Left lung (tissue), 4 donors: ENCODE measurements at regions not wholly inside any gene's neighbourhood (a gene's known extent, or its start where the extent isn't known, plus 50 kb on each side); places are given as distances from the start of the nearest gene placed in this dataset.
"Not testable (repeated sequence)": the region's sequence is repeated elsewhere in the genome, so short reads cannot be mapped to it uniquely, and the experiment has no call there.

Experiments
- ATAC-seq: fragments of 200-7000 bp; cut with Tn5 transposase; one replicate; pipeline ENCODE4 v1.9.1; 2020; ENCODE audit warnings: moderate library complexity
- DNase-seq, 4 donors: peaks; one replicate each; pipeline ENCODE4 v3.0.0-alpha.2; 2013 to 2020
- H3K27ac ChIP-seq, 2 donors: fragments of 200-600 bp; sonication (generic) in 1 of 2; one replicate each; pipeline versions ENCODE4 v1.5.0 to v1.8.0; 2020 to 2021
- H3K27me3 ChIP-seq, 2 donors: fragments of 200-600 bp; sonication (generic) in 1 of 2; one replicate each; pipeline versions ENCODE4 v1.5.0 to v1.8.0; 2020 to 2021
- H3K36me3 ChIP-seq, 2 donors: fragments of 200-600 bp; sonication (generic) in 1 of 2; one replicate each; pipeline versions ENCODE4 v1.5.0 to v1.8.0; 2020 to 2021
- H3K4me1 ChIP-seq, 2 donors: fragments of 200-600 bp; one replicate each; pipeline ENCODE4 v1.8.0; 2021
- H3K4me3 ChIP-seq, 2 donors: fragments of 200-600 bp; sonication (generic) in 1 of 2; one replicate each; pipeline versions ENCODE4 v1.5.0 to v1.8.0; 2020 to 2021; ENCODE audit warnings: mild to moderate bottlenecking in 1 of 2
- H3K9me3 ChIP-seq, 2 donors: fragments of 200-600 bp; sonication (generic) in 1 of 2; one replicate each; pipeline versions ENCODE4 v1.5.0 to v1.8.0; 2020 to 2021
- CTCF ChIP-seq, 2 donors: fragments of 200-600 bp; sonication (generic) in 1 of 2; IDR thresholded peaks; one replicate each; pipeline versions ENCODE4 v1.5.0 to v1.8.0; 2021; ENCODE audit warnings: antibody characterized with exemption in 2 of 2
- intact Hi-C, 2 donors: fragments of 100-400 bp; cut with DNase I; formaldehyde crosslinking; loops; one replicate each; pipeline versions ENCODE4 v1.11.2 to v1.14.2; 2022
- donor health status: DM: no; HTN: yes; CAD: no.
- donor health status: DM: no; HTN: no; CAD: no.

DNA sequence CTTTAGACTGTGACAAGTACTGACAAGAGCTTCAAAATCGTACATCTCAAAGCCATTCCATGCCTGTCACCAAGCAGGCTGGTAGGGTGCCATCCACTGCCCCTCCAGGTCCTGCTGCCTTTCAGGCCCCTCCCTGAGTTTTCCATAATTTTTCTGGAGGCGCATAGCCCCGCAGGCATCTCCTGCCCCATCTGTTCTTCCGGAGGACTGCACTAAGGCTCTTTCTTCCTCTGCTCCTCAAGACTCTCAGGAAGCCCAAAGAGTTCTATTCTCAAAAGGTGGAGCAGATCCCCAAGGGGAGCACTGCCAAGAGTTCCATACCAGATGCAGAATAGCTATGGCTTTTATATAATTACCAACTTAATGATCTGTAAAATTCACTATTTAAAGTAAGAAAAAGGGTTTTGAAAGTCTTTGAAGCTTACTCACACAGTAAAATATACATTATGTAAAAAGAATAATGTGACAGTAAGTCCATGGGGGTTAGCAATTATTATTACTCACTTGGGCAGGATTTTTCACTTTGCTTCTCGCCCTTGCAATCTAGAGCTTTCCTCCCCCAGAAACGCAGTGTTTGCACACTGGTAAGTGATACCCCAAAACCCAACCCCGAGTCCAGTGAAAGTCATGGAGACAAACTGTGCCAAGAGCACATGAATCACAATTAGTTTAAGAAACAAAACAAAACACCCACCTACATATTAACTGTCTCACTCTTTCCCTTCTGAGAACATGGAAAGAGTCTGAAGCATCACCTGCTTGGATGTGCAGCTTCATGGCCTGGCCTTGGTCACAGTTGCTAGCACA, 114.1 kb upstream of the DAPK1 start:
- intact Hi-C loops: no loop called here
- ATAC-seq: no peak
- no peak for TF ChIP-seq CTCF (IDR thresholded peaks at IDR 0.05)
- Histone ChIP-seq H3K36me3 (no peaks in the 10 kb centered on the region), H3K4me1 (peaks cover 8% of the 10 kb centered on the region in 2 donors), H3K27ac (no peak overlapping the region), H3K27me3 (no peaks in the 10 kb centered on the region), H3K4me3 (no peak overlapping the region), H3K9me3 (no peaks in the 10 kb centered on the region)
- no peak for DNase-seq

DNA sequence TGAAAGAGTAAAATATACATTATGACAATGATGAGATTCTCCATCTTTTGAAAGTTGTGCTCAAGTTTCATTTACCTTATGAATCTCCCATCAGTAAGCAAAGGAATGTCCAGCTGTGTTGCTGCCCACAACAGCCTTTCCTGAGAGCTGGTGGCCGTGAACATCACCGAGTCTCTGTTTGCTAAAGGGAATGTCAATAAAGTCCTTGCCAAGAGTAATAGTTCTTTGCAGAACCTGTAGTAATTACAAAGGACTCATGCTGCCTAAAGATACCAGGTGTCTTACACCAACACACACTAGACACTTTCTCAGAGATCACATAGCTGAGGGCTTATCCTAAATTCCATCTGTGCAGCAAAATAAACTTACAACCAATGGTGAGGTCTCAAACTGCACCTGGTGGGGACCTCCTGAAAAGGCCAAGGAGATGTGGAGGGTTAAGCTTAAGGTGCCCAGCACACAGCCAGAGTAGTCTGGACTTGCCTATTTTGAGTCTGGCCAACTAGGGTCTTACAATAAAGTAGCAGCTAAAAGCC, 111.1 kb upstream of the DAPK1 start:
- intact Hi-C loops: no loop called here
- Histone ChIP-seq H3K27me3 (no peaks in the 10 kb centered on the region), H3K4me3 (no peak overlapping the region), H3K36me3 (no peaks in the 10 kb centered on the region), H3K9me3 (no peaks in the 10 kb centered on the region), H3K27ac (no peak overlapping the region), H3K4me1 (peaks cover under 1 to 3% of the 10 kb centered on the region in 2 donors)
- no peak for TF ChIP-seq CTCF (IDR thresholded peaks at IDR 0.05)
- DNase-seq (no peak), ATAC-seq (peak; percentile 54)

DNA sequence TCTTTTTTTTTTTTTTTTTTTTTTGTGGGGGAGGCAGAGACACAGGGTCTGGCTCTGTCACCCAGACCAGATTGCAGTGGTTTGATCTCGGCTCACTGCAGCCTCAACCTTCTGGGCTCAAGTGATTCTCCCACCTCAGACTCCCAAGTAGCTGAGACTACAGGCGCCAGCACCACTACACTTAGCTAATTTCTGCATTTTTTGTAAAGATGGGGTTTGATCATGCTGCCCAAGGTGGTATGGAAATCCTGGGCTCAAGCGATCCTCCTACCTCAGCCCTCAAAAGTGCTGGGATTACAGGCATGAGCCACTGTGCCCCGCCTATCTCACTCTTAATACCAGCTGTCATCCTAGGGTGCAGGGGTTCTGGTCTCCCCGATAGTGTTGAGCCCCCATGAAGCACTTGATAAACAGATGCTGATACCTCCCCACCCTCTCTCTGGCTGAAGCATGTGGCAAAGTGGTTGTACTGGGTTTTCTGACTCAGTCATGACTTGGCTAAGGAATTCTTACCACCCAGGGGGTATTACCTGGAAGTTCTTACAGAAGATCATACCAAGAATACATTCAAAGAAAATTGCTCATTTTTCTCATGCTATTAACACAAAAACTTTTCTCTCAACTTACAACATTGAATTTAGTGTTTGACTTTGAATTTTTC, 110.2 kb upstream of the DAPK1 start:
- ATAC-seq (no peak), DNase-seq (no peak)
- intact Hi-C loops: no loop called here
- no peak for TF ChIP-seq CTCF (IDR thresholded peaks at IDR 0.05)
- Histone ChIP-seq H3K27ac (no peak overlapping the region), H3K9me3 (no peaks in the 10 kb centered on the region), H3K27me3 (no peaks in the 10 kb centered on the region), H3K36me3 (no peaks in the 10 kb centered on the region), H3K4me3 (no peak overlapping the region), H3K4me1 (no peaks in the 10 kb centered on the region)

GRCh38 chr9:87388708-87389107, 109.0 kb upstream of the DAPK1 start:
- H3K36me3 ChIP-seq, H3K27me3 ChIP-seq, H3K9me3 ChIP-seq, H3K27ac ChIP-seq, H3K4me1 ChIP-seq, intact Hi-C loops, DNase-seq, ATAC-seq, H3K4me3 ChIP-seq: not testable (repeated sequence)

DNA sequence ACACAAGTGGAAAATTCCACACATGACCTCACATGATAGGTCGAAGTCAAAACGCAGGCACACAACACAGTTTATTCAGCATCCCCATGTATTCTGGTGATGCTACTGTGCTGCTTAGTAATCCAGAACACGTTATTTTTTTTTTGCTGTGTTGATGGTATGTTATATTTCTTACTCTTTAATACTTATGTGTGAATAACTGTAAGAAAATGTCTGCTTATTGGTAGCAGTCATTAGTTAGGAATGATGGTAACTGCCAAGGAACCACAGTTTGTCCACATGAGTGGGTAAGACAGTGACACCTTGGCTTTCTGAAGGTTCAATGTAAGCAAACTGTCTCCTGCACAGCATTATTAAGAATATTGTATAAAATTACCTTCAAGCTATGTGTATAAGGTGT, 107.7 kb upstream of the DAPK1 start:
- Histone ChIP-seq H3K9me3 (peaks cover 0 to 6% of the 10 kb centered on the region in 2 donors), H3K27ac (no peak overlapping the region), H3K36me3 (no peaks in the 10 kb centered on the region), H3K4me3 (no peak overlapping the region), H3K27me3 (no peaks in the 10 kb centered on the region), H3K4me1 (no peaks in the 10 kb centered on the region)
- no peak for TF ChIP-seq CTCF (IDR thresholded peaks at IDR 0.05)
- DNase-seq: no peak
- ATAC-seq: no peak
- intact Hi-C loops: no loop called here
